ENCODE measurements at regions not wholly inside any gene's neighbourhood (a gene's known extent, or its start where the extent isn't known, plus 50 kb on each side); places are given as distances from the start of the nearest gene placed in this dataset.
"Not testable (repeated sequence)": the region's sequence is repeated elsewhere in the genome, so short reads cannot be mapped to it uniquely, and the experiment has no call there.

GRCh38 chr13:63749857-63750256 lies 2334.2 kb upstream of the PCDH20 start:
- TF ChIP-seq GLIS3 (CRISPR knock-in tag; IDR thresholded peaks at IDR 0.05); PATZ1 (CRISPR knock-in tag; IDR thresholded peaks at IDR 0.05; ENCODE audit: borderline replicate concordance); RARB (CRISPR knock-in tag; IDR thresholded peaks at IDR 0.05); ZNF565 (CRISPR knock-in tag; conservative IDR thresholded peaks at IDR 0.05; ENCODE audit: low read depth); ZC3H10 (CRISPR knock-in tag; IDR thresholded peaks at IDR 0.05); ESRRG (CRISPR knock-in tag; IDR thresholded peaks at IDR 0.05); ARNTL (CRISPR knock-in tag; IDR thresholded peaks at IDR 0.05; ENCODE audit: borderline replicate concordance, low read depth); PPARA (CRISPR knock-in tag; IDR thresholded peaks at IDR 0.05; ENCODE audit: borderline replicate concordance); ZNF70 (CRISPR knock-in tag; IDR thresholded peaks at IDR 0.05): not testable (repeated sequence)
